ENCODE measurements at regions not wholly inside any gene's neighbourhood (a gene's known extent, or its start where the extent isn't known, plus 50 kb on each side); places are given as distances from the start of the nearest gene placed in this dataset.

- no peak for DNase-seq (ENCODE audit: low read depth in 4 of 4, low spot score in 3 of 4)
These were observed 462.8 kb upstream of the ZNF462 start for GRCh38 chr9:106400170-106400569.

- DNase-seq (ENCODE audit: low read depth in 4 of 4, low spot score in 3 of 4) = no peak
These were observed 462.0 kb upstream of the ZNF462 start for GRCh38 chr9:106400950-106401349.

GRCh38 chr9:106403081-106403480 is 459.9 kb upstream of the ZNF462 start:
- DNase-seq (ENCODE audit: low read depth in 4 of 4, low spot score in 3 of 4) = no peak

GRCh38 chr9:106404137-106404536 is 458.8 kb upstream of the ZNF462 start:
- DNase-seq (ENCODE audit: low read depth in 4 of 4, low spot score in 3 of 4) = no peak

- DNase-seq (ENCODE audit: low read depth in 4 of 4, low spot score in 3 of 4) = no peak
These were observed 457.0 kb upstream of the ZNF462 start for GRCh38 chr9:106405871-106406435.

GRCh38 chr9:106414042-106414441 is 448.9 kb upstream of the ZNF462 start:
- no peak for DNase-seq (ENCODE audit: low read depth in 4 of 4, low spot score in 3 of 4)

GRCh38 chr9:106417685-106418084 is 445.3 kb upstream of the ZNF462 start:
- no peak for DNase-seq (ENCODE audit: low read depth in 4 of 4, low spot score in 3 of 4)

GRCh38 chr9:106419829-106420228 is 443.1 kb upstream of the ZNF462 start:
- no peak for DNase-seq (ENCODE audit: low read depth in 4 of 4, low spot score in 3 of 4)

GRCh38 chr9:106420511-106420944 is 442.4 kb upstream of the ZNF462 start:
- peak in 1 of 4 donors; percentile 12 for DNase-seq (ENCODE audit: low read depth in 4 of 4, low spot score in 3 of 4)

- DNase-seq (ENCODE audit: low read depth in 4 of 4, low spot score in 3 of 4) = no peak
These were observed 441.2 kb upstream of the ZNF462 start for GRCh38 chr9:106421772-106422171.

- no peak for DNase-seq (ENCODE audit: low read depth in 4 of 4, low spot score in 3 of 4)
These were observed 439.4 kb upstream of the ZNF462 start for GRCh38 chr9:106423575-106423974.

GRCh38 chr9:106432631-106433030 is 430.3 kb upstream of the ZNF462 start:
- no peak for DNase-seq (ENCODE audit: low read depth in 4 of 4, low spot score in 3 of 4)

- no peak for DNase-seq (ENCODE audit: low read depth in 4 of 4, low spot score in 3 of 4)
These were observed 424.0 kb upstream of the ZNF462 start for GRCh38 chr9:106438928-106439327.

- DNase-seq (ENCODE audit: low read depth in 4 of 4, low spot score in 3 of 4) = no peak
These were observed 421.7 kb upstream of the ZNF462 start for GRCh38 chr9:106441283-106441682.

GRCh38 chr9:106443520-106443919 is 419.4 kb upstream of the ZNF462 start:
- DNase-seq (ENCODE audit: low read depth in 4 of 4, low spot score in 3 of 4) = no peak

GRCh38 chr9:106445107-106445506 is 417.9 kb upstream of the ZNF462 start:
- no peak for DNase-seq (ENCODE audit: low read depth in 4 of 4, low spot score in 3 of 4)

- no peak for DNase-seq (ENCODE audit: low read depth in 4 of 4, low spot score in 3 of 4)
These were observed 413.5 kb upstream of the ZNF462 start for GRCh38 chr9:106449336-106449927.

- no peak for DNase-seq (ENCODE audit: low read depth in 4 of 4, low spot score in 3 of 4)
These were observed 412.4 kb upstream of the ZNF462 start for GRCh38 chr9:106450549-106450948.

GRCh38 chr9:106451223-106451622 is 411.7 kb upstream of the ZNF462 start:
- no peak for DNase-seq (ENCODE audit: low read depth in 4 of 4, low spot score in 3 of 4)

- DNase-seq (ENCODE audit: low read depth in 4 of 4, low spot score in 3 of 4) = no peak
These were observed 406.4 kb upstream of the ZNF462 start for GRCh38 chr9:106456581-106456980.

- peak in 3 of 4 donors; percentile 39 to 58 (median 56) for DNase-seq (ENCODE audit: low read depth in 4 of 4, low spot score in 3 of 4)
These were observed 395.7 kb upstream of the ZNF462 start for GRCh38 chr9:106467113-106467864.

GRCh38 chr9:106467865-106468164 is 395.2 kb upstream of the ZNF462 start:
- DNase-seq (ENCODE audit: low read depth in 4 of 4, low spot score in 3 of 4) = no peak
